ENCODE measurements at regions not wholly inside any gene's neighbourhood (a gene's known extent, or its start where the extent isn't known, plus 50 kb on each side); places are given as distances from the start of the nearest gene placed in this dataset.

DNA sequence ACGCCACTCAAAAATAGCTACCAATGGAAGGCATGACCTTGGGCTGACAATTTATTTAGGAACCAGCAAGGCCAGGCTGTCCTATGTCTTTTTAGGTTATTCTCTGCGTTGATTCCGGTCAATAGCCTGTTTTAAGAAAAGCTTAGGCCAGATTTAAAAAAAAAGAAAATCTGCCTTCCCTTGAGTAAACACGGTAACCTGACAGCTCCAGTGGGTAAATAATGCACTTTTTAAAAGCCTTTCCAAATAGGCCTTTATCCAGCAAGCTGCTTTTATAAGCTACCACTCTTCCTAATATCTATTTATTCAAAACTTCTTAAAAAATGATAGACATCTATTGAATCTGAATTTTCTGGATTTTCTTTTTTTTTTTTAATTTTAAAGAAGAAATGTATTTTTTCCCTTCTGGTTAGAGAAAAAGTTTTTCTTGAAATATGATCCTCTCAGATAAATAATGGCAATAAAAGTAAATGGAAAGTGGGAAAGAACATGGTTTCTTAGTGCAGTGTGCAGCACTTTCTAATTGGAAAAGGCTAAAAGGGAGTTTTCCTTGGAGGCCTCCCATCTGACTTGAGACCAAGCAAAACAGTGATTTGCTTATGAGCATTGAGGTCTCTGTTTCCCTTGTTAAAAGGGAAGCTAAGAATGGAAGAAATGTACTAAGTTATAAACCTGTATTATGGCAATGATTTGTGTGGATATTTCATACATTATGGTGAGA is 281.0 kb upstream of the RUNX1 start:
- in situ Hi-C loops (cut with HindIII; ENCODE audit: low sequenced_read_pairs) = no loop called here
- peak; percentile 47 for DNase-seq (ENCODE audit: low read depth, low spot score)
- TF ChIP-seq CTCF (IDR thresholded peaks at IDR 0.05; ENCODE audit: low read depth, low read length) = no peak

GRCh38 chr21:35328856-35329455 is 279.9 kb upstream of the RUNX1 start:
- no peak overlapping the region for H3K4me3 ChIP-seq (ENCODE audit: low read depth, low read length)
- in situ Hi-C loops (cut with HindIII; ENCODE audit: low sequenced_read_pairs) = no loop called here
- no peak for TF ChIP-seq CTCF (IDR thresholded peaks at IDR 0.05; ENCODE audit: low read depth, low read length)
- DNase-seq (ENCODE audit: low read depth, low spot score) = no peak

More for the DNA sequence above, 281.0 kb upstream of the RUNX1 start:
- H3K4me3 ChIP-seq (ENCODE audit: low read depth, low read length) = no peak overlapping the region

DNA sequence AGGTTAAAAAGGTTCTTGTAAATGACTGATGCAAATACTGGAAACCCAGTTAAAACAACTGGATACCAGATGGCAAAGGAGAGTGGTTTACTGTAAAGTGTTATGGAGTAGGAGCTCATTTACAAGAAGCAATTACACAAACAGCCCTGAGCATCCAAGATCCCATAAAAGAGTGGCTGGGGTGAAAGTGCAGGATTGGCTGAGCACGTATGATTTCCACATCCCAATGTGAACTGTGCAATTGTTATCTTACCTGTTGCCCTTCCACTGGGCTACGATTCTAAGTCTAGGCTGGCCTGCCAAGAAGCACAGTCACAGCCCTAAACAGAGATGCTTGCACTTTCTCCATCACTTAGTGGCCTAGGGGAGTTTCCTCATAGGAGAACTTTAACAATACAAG is 277.6 kb upstream of the RUNX1 start:
- no peak for DNase-seq (ENCODE audit: low read depth, low spot score)
- in situ Hi-C loops (cut with HindIII; ENCODE audit: low sequenced_read_pairs) = no loop called here
- no peak for TF ChIP-seq CTCF (IDR thresholded peaks at IDR 0.05; ENCODE audit: low read depth, low read length)
- H3K4me3 ChIP-seq (ENCODE audit: low read depth, low read length) = no peak overlapping the region

DNA sequence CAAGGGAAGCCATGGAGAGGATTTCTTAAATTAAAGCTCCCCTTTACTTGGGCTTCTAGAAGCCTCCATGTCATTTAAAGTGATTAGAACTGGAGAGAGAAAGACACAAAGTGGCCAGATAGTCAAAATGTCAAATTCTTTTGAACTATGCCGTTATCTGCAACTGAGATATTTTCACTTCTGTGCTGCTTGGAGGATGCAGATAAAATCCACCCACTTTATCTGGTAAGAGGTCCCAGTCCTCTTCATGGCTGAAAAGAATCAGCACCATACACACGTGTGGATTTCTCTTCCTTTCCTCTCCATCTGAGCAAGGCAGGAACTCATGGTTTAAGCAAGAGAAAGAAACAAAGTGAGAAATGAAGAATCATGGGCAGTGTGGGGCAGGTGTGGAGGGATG is 276.9 kb upstream of the RUNX1 start:
- DNase-seq (ENCODE audit: low read depth, low spot score) = no peak
- no peak overlapping the region for H3K4me3 ChIP-seq (ENCODE audit: low read depth, low read length)
- no peak for TF ChIP-seq CTCF (IDR thresholded peaks at IDR 0.05; ENCODE audit: low read depth, low read length)

DNA sequence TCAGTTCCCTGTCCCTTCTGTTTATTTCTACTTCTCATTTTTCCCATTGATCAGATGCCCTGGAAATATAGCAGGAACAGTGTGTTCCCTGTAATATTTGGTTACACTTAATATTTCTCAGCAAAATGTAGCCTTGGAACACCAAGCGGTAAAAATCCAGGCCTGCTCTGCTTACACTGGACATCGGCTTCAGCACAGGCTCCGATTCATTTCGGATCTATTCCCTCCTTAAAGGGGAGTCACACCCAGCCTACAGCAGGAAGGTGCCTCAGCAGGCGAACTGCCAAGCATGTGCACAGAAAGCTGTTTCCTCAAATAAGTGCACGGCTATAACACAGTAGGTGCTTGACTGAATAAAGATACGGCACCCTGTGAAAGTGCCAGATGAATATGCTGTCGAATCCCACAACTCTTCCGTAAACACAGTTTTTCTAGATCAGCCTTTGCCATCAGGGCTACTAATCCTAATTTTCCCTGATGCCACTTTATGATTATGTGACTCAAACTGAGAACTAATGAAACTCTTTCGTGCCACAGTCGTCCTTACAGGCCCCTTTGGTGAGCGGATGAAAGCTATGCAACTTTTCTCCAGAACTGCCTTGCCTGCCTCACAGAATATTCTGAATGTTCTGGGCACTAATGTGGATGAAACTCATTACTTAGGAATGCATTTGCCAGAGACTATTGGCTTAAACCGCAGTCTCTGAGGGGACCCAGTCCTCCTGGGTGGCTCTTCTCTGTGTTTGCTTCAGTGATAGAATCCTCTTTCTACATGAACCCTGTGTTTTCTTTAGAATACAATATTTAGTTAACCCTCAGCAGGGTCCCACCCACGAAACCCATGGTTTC is 275.5 kb upstream of the RUNX1 start:
- DNase-seq (ENCODE audit: low read depth, low spot score) = peak; percentile 86
- in situ Hi-C loops (cut with HindIII; ENCODE audit: low sequenced_read_pairs) = no loop called here
- TF ChIP-seq CTCF (IDR thresholded peaks at IDR 0.05; ENCODE audit: low read depth, low read length) = no peak
- no peak overlapping the region for H3K4me3 ChIP-seq (ENCODE audit: low read depth, low read length)

More for the DNA sequence above, 276.9 kb upstream of the RUNX1 start:
- in situ Hi-C loops (cut with HindIII; ENCODE audit: low sequenced_read_pairs) = no loop called here

- DNase-seq (ENCODE audit: low read depth, low spot score) = peak; percentile 9
- TF ChIP-seq CTCF (IDR thresholded peaks at IDR 0.05; ENCODE audit: low read depth, low read length) = no peak
- no peak overlapping the region for H3K4me3 ChIP-seq (ENCODE audit: low read depth, low read length)
- in situ Hi-C loops (cut with HindIII; ENCODE audit: low sequenced_read_pairs) = no loop called here
Measured at GRCh38 chr21:35323947-35324346, 274.8 kb upstream of the RUNX1 start.
